ENCODE measurements at regions not wholly inside any gene's neighbourhood (a gene's known extent, or its start where the extent isn't known, plus 50 kb on each side); places are given as distances from the start of the nearest gene placed in this dataset.

- H3K4me3 Mint-ChIP-seq: no peak overlapping the region
- H3K27me3 Mint-ChIP-seq (ENCODE audit: low read depth): peaks cover 2% of the 10 kb centered on the region
These were observed 65.4 kb upstream of the TRPC3 start for GRCh38 chr4:122017296-122017695.

GRCh38 chr4:122015203-122015602, 63.3 kb upstream of the TRPC3 start:
- H3K36me3 Mint-ChIP-seq (ENCODE audit: low read depth): no peaks in the 10 kb centered on the region
- no peak for TF ChIP-seq CTCF (IDR thresholded peaks at IDR 0.05; ENCODE audit: unreplicated experiment in 3 of 3)
- H3K9me3 Mint-ChIP-seq: no peaks in the 10 kb centered on the region
- no peak overlapping the region for H3K27ac Mint-ChIP-seq
- no peaks in the 10 kb centered on the region for H3K27me3 Mint-ChIP-seq (ENCODE audit: low read depth)
- no peak overlapping the region for H3K4me3 Mint-ChIP-seq
- peaks cover 10% of the 10 kb centered on the region for H3K4me1 Mint-ChIP-seq

More at GRCh38 chr4:122017296-122017695, 65.4 kb upstream of the TRPC3 start:
- no peaks in the 10 kb centered on the region for H3K36me3 Mint-ChIP-seq (ENCODE audit: low read depth)
- TF ChIP-seq CTCF (IDR thresholded peaks at IDR 0.05; ENCODE audit: unreplicated experiment in 3 of 3): no peak
- peaks cover 10% of the 10 kb centered on the region for H3K4me1 Mint-ChIP-seq
- H3K27ac Mint-ChIP-seq: peak overlapping the region in 1 of 3 experiments; percentile 67
- peaks cover 7% of the 10 kb centered on the region for H3K9me3 Mint-ChIP-seq

GRCh38 chr4:122012735-122013134, 60.9 kb upstream of the TRPC3 start:
- no peaks in the 10 kb centered on the region for H3K27me3 Mint-ChIP-seq (ENCODE audit: low read depth)
- peaks cover 9% of the 10 kb centered on the region for H3K4me1 Mint-ChIP-seq
- H3K9me3 Mint-ChIP-seq: no peaks in the 10 kb centered on the region
- H3K4me3 Mint-ChIP-seq: no peak overlapping the region
- H3K36me3 Mint-ChIP-seq (ENCODE audit: low read depth): no peaks in the 10 kb centered on the region
- no peak for TF ChIP-seq CTCF (IDR thresholded peaks at IDR 0.05; ENCODE audit: unreplicated experiment in 3 of 3)
- no peak overlapping the region for H3K27ac Mint-ChIP-seq

- Mint-ChIP-seq H3K4me1 (no peaks in the 10 kb centered on the region), H3K27me3 (ENCODE audit: low read depth) (no peaks in the 10 kb centered on the region), H3K36me3 (ENCODE audit: low read depth) (no peaks in the 10 kb centered on the region), H3K4me3 (no peak overlapping the region), H3K27ac (no peak overlapping the region), H3K9me3 (no peaks in the 10 kb centered on the region)
- no peak for TF ChIP-seq CTCF (IDR thresholded peaks at IDR 0.05; ENCODE audit: unreplicated experiment in 3 of 3)
These were observed 58.8 kb upstream of the TRPC3 start for GRCh38 chr4:122010610-122011009.

GRCh38 chr4:122009524-122009923, 57.7 kb upstream of the TRPC3 start:
- H3K27me3 Mint-ChIP-seq (ENCODE audit: low read depth): no peaks in the 10 kb centered on the region
- no peak overlapping the region for H3K27ac Mint-ChIP-seq
- no peak for TF ChIP-seq CTCF (IDR thresholded peaks at IDR 0.05; ENCODE audit: unreplicated experiment in 3 of 3)
- H3K4me3 Mint-ChIP-seq: no peak overlapping the region
- no peaks in the 10 kb centered on the region for H3K36me3 Mint-ChIP-seq (ENCODE audit: low read depth)
- no peaks in the 10 kb centered on the region for H3K4me1 Mint-ChIP-seq
- no peaks in the 10 kb centered on the region for H3K9me3 Mint-ChIP-seq

- H3K36me3 Mint-ChIP-seq (ENCODE audit: low read depth): no peaks in the 10 kb centered on the region
- no peak overlapping the region for H3K4me3 Mint-ChIP-seq
- no peaks in the 10 kb centered on the region for H3K27me3 Mint-ChIP-seq (ENCODE audit: low read depth)
These were observed 55.2 kb upstream of the TRPC3 start for GRCh38 chr4:122007016-122007415.

More at GRCh38 chr4:122007016-122007415, 55.2 kb upstream of the TRPC3 start:
- no peak overlapping the region for H3K27ac Mint-ChIP-seq
- no peaks in the 10 kb centered on the region for H3K4me1 Mint-ChIP-seq
- H3K9me3 Mint-ChIP-seq: no peaks in the 10 kb centered on the region
- no peak for TF ChIP-seq CTCF (IDR thresholded peaks at IDR 0.05; ENCODE audit: unreplicated experiment in 3 of 3)

All from nephron (organoid).